ENCODE measurements at regions not wholly inside any gene's neighbourhood (a gene's known extent, or its start where the extent isn't known, plus 50 kb on each side); places are given as distances from the start of the nearest gene placed in this dataset.

DNA sequence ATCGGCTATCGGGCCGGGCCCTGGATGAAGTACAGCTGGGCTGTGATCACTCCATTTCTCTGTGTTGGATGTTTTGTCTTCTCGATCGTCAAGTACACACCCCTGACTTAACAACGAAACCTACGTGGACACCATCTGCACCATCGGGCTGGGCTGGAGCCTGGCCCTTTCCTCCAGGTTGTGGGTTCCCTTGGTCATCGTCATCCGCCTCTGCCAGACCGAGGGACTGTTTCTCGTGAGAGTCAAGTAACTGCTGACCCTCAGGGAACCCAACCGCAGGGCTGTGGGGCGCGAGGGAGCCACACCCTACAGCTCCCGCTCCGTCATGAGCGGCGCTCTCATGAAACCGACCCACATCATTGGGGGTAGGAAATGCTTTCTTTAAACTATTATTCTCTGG lies 842.4 kb upstream of the TMPRSS15 start:
- DNase-seq = no peak

DNA sequence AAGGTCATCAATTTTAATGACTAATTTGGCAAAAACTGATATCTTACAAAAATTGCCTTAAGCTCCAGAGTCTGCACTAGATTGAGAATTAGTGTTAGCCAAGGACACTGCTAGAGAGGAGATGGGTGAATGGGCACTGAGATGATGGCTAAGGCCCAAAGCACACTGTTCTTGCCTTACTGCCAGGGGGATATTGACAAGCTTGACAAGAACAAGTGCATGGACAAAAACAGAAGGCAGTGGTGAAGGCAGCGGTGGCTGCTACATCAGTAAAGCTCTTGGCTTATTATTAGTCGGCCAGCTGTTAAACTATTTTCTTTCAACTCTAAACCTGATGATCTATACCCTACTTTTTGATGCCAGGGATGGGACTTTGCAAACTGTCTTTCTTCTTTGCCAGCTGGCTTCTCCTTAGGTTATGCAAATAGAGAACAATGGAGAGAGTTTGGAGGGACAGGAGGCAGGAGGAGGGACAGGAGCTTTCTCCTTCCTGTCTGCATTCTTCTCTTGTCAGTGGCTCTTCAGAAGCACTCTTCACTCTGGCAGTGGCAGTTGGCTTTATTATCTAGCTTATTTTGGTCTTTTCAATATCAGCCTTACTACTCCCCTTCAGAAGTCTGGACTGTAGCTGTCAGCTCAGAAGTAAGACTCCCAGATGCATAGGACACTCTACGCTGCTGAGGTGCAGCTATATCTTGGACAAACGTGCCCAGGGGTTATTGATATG lies 853.5 kb upstream of the TMPRSS15 start:
- DNase-seq = no peak

DNA sequence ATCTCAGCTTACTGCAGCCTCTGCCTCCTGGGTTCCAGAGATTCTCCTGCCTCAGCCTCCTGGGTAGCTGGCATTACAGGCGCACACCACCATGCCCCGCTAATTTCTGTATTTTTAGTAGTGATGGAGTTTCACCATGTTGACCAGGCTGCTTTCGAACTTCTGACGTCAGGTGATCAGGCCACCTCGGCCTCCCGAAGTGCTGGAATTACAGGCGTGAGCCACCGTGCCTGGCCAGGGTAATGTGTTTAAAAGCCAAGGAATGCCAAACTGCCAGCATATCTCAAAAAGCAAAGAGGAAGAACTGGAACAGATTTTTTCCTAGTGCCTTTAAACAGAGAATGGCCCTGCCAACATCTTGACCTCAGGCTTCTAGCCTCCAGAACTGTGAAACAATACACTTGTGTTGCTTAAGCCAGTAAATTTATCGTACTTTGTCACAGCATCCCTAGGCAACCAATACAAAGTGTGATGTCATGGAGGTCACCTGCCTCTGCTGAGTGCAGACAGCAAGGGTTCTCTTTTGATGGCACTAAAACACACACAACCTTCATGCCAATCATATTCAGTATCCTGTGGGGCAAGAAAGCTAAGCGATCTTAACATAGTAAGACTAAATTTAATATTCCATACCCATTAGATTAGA lies 858.3 kb upstream of the TMPRSS15 start:
- no peak for DNase-seq

DNA sequence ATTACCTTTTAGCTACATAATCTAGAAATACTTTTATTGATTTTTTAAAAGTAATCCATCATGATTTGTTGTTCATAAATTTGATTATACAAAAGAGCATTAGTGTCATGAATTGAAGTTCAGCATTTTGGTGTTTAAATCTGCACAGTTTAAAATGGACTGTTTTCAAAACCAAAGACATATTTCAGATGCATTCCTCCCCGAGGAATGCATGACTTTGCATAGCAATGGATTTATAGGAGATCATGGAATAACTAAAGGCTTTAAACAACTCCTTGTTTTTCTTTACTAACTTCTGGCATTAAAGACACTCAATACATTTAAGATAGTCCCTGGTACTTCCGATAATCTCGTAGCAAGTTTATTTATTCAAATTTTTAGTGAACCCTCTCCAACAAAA lies 863.1 kb upstream of the TMPRSS15 start:
- no peak for DNase-seq

DNA sequence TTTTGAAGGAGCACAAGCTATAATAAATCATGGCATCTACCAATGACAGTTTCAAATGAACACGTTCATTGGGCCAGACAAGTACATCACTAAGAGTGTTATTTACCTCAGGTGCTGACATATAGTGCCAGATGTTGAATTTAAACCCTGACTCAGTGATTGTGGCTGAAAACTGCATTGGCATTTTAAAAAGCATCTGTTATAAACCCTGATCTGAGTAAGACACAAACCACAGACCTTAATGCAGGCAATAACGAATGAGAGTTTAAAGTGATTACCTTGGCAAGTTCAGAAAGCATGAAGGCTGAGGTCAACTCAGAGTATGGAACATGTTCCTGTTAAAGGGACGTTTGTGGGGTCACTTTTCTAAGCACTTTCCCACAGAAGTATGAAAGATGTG lies 865.1 kb upstream of the TMPRSS15 start:
- DNase-seq = no peak

DNA sequence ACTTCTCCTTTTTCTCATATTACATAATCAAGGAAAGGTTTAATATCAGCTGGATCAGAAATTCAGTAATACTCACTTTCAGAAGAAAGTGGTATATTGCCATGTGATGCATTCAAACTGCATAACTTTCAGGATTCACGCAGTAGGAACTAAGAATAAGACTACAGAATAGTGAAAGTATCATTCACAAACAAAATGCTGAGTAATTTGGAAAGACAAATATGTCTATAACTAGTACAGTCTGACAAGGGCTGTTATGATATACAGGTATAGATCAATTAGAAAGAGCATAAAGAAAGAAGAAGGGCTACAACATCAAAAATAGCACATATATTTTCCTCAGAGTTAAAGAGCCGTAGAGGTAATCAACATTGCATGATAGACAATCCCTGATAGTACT lies 871.5 kb upstream of the TMPRSS15 start:
- DNase-seq = no peak

DNA sequence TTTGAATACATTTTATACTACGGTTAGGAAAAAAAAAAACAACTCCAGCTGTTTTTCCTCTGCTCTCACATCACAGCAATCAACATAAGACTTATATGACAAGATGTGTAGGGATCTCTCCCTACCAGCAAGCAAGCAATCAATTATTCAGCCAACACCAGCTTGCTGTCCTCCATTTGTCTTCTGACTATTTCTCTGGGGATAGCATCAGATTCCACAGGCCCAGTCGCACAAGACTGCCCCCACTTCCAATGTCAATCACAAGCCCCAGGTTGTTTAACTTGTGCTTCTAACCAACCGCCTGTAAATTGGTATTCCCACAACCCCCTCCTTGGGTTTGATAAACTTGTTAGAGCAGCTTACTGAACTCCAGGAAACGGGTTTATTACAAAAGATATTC lies 873.1 kb upstream of the TMPRSS15 start:
- no peak for DNase-seq

DNA sequence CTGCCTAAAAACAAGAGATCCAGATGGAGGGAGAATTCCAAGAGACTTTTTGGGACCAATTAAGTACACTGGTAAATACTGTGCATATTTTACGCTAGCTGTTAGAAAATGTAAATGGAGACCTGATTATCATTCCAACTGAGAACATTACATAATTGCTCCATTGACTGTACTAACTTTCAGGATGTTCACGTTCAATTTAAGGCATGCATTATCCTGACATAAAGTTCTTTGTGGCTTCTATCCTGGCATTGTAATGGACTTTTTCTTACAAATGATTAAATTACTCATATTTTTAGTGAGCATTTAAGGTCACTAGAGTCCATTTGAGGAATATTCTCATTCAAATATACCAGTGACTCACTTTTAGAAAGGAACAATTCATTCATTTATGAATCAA lies 883.3 kb upstream of the TMPRSS15 start:
- no peak for DNase-seq

DNA sequence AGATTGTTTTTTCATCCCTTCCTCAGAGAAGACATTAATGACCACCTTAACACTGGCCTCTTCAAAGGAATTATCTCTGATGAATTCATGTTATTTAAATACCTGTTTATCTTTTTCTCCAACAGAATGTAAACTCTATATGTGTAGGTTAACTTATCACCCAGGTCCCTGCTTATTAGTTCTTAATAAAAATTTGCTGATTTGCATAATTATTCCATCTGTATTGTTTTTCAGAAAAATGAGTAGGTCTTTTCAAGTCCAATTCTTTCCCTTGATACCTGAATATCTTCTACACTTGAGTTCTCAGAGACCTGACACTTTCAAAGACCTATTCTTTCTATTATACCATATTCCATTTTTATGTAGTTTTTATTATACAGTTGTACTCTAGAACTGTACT lies 886.7 kb upstream of the TMPRSS15 start:
- no peak for DNase-seq

DNA sequence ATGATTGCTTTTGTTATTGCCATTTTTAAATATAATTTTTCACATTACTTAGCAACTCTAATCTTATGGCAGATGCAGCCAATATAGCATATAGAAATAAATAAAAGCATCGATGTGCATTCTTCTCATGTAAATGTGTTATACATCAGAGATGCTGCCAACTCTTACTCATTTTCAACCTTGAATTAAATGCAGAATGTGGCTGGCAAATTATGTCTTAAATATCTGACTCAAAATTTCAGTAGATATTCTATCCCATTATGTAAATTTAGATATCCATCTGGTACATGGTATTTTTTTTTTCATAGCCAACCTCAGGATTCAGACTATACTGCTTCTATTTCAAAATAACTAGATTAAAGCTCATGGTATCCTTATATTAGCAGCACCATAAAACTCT lies 916.7 kb upstream of the TMPRSS15 start:
- DNase-seq = no peak

DNA sequence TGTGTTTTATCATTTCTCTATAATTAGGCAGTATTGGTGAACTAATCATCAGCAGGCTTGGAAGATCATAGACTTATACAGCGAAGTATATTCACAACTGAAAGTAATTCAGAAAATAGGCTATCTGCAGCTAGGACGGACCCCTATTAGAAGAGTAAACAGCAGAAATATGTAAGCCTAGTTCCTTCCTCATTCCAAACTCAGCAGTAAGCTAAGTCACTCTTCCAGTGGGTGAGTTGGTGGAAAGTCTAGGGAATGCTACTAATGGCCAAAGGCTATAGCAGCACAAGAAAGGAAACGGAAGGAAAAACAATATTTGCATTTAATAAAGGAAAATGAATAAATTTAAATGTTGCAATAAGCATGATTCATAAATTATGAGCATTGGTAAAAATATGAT lies 918.1 kb upstream of the TMPRSS15 start:
- DNase-seq = no peak

DNA sequence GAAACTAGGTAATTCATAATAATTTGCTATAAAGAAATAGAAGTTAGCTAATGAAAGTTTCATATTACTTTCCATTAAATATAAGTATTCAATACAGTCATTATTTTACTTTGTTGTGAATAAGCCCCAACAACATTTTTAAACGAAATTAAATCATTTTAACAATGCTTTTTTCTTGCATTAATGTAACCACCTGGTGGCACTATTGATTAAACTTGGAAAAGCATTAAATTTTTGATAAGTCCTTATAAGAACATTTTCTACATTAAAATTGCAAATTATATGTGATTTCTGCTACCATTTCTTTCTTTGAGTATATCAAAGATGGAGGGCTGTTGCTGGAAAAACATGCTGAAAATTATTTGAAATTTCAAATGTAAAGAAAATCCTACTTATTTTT lies 918.8 kb upstream of the TMPRSS15 start:
- DNase-seq = no peak

DNA sequence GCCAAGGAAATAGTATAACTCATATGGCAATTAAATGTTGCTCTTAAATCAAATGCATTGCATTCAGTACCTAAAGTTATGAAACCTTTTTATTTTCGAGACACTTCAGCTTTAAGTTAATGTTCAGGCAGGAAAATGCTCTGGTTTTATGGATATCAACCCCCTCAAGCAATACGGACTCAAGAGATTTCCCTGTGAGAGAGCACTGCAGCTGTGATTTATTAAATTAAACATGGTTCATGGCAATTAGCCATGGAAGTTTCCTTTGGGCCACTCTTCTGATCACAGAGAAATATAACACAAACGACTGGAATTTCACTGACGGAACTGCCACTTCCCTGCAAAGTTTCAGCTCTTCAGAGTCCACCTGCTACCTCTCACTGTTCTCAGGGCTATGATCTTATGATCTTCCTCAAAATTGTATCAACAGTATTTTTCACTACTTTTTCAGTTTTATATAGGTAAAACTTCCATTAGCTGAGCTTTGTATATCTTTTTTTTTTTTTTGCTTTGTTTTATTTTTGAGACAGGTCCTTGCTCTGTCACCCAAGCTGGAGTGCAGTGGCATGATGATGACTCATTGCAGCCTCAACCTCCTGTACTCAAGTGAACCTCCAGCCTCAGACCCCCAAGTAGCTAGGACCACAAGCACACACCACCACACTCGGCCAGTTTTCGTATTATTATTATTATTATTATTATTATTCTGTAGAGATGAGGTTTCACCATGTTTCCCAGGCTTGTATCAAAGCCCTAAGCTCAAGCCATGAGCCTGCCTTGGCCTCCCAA lies 923.1 kb upstream of the TMPRSS15 start:
- DNase-seq = no peak

DNA sequence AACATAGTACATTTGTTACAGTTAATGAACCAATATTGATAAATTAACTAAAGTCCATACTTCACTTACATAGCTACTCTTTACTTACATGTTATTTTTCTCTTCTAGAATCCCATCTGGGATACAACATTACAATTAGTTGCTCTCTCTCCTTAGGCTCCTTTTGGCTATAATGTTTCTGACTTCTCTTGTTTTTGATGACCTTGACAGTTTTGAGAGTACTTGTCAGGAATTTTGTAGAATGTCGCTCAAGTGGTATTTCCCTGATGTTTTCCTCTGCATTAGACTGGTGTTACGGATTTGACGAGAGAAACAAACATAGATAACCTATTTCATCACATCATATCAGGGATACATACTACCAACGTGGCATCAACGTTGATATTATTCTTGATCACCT lies 925.4 kb upstream of the TMPRSS15 start:
- DNase-seq = no peak

DNA sequence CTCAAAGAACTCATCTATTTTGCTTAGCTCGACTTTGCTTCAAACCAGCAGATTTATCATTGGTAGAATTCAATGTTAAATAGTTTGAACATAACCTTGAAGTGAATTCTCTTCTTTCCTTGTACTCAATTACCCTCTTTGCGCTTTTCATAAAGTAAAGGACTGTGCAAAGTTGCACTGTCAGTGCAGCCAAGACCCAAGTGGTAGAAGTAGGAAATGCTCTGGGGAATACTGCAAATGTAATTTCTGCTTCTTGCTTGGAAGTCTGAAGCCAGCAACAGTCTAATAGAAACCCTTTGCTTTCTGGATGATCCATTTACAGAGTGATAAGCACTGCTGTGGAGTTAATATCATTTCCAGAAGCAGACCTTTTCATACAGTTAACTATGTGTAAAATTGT lies 936.7 kb upstream of the TMPRSS15 start:
- no peak for DNase-seq

DNA sequence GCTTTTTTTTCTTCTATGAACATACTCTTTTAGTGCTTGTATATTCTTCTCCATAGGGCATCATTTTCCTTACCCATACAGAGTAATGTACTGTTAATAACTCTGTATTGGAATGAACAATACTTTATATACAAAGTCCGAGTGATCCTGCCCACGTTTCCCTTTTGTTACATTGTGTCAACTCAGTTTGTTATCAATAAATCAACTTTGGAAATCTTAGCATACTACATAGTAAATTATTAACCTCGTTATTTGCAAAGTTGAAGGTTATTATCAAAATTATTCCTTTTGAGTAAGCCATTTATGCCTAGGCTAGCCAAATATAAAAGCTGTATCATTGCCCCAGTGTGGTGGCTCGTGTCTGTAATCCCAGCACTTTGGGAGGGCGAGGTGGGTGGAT lies 937.4 kb upstream of the TMPRSS15 start:
- no peak for DNase-seq

DNA sequence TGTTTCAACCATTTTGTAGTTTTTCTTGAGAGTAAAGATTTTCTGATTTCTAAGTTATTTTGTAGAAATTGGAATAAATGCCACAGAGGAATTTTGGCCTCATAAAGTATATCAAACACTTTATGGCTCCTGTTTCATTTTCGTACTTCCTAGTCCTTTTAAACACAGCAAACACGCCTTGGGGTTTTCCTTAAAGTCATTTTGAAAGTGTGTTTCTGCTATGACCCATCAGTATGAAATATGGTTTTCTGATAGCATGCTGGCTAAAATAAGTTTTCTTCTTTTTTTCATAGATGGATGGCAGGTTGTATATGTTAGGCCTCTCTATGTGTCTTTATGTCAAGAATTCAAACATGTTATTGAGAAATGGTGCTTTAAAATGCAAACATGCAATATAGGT lies 940.1 kb upstream of the TMPRSS15 start:
- DNase-seq = no peak

DNA sequence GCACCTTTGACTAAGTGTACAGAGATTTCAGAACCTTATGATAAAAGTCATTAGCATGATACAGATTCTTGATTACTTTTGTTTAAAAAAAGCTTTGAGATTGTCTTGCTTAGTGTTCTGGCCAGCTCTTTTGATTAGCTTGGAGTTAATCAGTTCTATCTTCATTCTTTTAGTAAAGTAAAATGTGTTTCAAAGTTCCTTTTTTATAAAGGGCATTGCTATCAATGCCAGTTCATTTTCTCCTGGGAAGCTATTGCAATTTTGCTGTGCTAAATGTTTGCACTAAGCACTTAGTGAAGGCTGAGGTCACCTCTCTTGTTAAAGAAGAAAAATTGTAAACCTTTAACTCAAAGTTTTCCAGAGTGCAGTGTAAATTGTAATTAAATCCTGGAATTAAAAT lies 946.7 kb upstream of the TMPRSS15 start:
- no peak for DNase-seq

DNA sequence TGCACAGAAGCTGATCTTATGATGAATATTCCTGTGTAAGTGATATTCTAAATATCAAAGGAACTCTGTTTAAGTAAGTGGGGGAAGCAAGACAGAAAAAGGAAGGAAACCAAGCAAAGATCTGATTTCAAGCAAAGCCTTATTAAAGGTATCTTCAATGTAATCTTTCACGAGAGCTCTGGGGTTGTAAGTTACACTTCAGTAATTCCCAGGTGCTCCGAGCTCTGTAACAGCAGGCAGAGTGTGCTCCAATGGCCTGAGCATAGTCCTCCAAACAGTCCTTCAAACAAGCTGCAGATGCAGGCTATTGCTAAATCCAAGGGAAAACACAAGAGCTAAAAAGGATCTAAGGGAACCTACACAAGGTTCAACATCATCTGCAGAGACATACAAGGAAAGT lies 949.7 kb upstream of the TMPRSS15 start:
- no peak for DNase-seq

DNA sequence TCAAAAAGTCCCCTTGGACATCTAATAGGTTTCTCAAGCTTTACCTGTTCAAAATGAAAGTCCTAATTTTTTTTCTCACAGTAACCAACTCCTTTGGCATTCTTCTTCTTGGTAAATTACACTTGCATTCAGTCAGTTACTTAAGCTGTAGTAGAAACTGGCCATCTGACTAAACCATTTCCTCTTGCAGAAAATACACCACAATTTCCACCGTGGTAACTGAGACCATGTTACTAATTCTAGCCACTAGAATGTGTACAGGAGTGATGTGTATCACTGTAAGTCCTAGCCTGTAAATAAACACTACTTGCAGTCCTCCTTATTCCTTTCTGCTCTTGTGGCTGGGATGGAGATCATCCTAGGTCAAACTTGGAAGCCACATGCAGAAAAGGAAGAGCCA lies 965.4 kb upstream of the TMPRSS15 start:
- no peak for DNase-seq

DNA sequence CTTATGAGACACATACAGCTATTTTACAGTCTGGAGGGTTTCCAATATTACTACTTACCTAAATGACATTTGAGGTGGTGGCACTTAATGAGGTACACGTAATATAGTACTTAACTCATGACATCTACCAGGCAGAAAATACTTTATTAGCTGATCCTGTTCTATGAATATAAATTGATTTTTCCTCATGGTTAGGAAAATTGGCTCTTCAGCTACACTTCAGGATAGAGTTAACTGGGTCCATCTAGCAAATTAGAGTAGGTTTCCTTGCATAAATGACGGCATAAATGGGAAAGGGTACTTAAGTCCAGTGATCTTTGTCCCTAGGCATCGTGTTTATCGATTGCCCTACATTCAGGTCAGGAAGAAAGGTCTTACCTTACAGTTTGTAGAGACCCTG lies 988.8 kb upstream of the TMPRSS15 start:
- no peak for DNase-seq

DNA sequence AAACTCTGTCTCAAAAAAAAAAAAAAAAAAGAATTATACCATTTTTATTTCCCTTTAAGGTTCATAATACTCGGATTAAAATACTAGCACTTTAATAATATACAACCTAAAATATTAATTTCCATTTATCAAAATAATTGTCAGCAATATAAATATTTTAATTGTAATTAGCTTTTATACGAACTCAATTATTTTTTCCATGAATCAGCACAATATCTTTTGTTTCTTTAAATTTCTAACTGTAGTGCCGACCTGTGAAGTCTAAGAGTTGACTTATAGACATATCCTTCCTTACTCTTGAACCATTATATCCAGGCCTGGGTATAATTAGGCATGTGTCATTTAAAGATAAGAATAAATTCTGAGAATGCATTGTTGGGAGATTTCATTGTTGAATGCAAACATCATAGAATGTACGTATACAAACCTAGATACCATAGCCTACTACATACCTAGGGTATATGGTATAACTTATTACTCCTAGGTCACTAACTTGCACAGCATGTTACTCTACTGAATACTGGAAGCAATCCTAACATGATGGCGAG lies 996.7 kb upstream of the TMPRSS15 start:
- no peak for DNase-seq

DNA sequence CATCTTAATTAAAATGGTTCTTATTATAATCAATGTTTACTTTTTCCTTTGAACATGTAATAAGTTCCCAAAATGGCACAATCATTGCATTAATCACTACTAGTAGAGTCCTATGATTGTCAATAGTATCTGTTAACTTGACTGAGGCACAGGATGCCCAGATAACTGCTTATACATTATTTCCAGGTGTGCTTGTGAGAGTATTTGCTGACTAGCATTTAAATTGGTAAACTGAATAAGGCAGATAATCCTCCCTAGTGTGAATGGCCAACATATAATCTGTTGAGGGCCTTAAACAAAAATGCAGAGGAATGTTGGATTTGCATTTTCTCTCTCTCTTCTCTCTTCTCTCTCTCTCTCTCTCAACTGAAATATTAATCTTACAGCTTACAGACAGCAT lies 999.3 kb upstream of the TMPRSS15 start:
- no peak for DNase-seq

DNA sequence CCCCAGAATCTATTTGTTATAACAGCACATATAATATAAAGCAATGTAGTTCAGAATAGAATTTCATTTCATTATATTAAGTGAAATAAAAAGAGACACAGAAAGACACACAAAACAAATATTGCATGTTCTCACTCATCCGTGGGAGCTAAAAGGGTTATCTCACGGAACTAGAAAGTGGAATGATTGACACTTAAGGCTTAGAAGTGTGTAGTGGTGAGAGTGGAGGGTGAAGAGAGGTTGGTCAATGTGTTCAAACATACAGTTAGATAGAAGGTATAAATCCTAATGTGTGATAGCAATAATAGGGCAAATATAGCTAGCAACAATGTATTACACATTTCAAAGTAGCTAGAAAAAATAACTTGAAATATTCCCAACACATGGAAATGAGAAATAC lies 1001.7 kb upstream of the TMPRSS15 start:
- DNase-seq = no peak

Measured in occipital lobe (tissue), 1 donor.